ENCODE measurements at regions not wholly inside any gene's neighbourhood (a gene's known extent, or its start where the extent isn't known, plus 50 kb on each side); places are given as distances from the start of the nearest gene placed in this dataset.

DNA sequence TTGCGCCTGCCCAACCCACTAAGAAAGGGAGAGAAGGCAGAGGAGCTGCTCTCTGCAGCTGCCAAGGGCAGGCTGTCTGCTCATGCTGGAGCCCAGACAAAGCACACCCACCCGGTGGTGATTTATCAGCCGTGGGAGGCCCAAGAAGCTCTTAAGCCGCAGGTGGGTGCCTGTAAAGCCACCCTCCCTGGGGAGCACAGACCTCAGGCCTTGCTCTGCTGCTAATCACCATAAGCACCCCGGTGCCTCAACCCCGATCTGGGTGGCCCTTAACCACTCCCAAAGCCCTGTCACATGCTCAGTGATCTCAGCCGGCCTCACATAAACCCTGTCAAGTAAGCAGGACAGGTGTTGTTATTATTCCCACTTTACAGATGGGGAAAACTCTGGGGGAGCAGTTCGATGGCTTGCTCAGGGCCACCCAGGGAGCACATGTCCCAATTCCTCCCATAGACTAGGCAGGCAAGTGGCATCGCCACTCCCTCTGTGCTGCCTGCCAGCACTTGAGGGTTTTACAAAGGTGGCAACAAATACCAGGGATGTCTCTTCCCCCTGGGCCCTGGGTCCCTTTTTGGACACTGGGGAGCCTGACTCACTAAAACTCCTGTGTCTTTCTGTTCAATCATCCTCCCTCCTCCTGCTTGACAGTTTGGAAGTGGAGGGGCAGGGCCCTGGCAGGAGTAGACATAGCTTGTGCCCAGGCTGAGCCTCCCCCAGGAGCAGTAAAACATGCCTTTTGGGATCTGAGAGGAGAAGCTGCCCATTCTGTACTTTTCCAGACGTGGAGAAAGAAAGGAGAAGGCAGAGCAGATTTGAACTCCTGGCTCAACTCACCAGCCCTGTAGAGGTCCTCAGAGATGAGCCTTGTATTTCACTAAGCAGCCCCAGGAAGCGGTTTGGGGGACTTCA, 299.3 kb downstream of the SOX9 start:
- no peaks in the 10 kb centered on the region for H3K36me3 ChIP-seq (ENCODE audit: control insufficient read depth, insufficient read depth, low read length)
- no peaks in the 10 kb centered on the region for H3K27me3 ChIP-seq (ENCODE audit: control insufficient read depth, insufficient read depth, low read length)
- H3K4me3 ChIP-seq (ENCODE audit: low read depth, low read length): no peak overlapping the region
- H3K27ac ChIP-seq (ENCODE audit: low read depth, low read length): no peak overlapping the region
- peaks cover 22% of the 10 kb centered on the region; the same call in 1 of the 2 replicates for H3K4me1 ChIP-seq (ENCODE audit: control insufficient read depth, insufficient read depth, low read length)
- H3K9me3 ChIP-seq (ENCODE audit: control insufficient read depth, insufficient read depth, low read depth, low read length): peaks cover 21% of the 10 kb centered on the region
- no peak overlapping the region for H3K9ac ChIP-seq (ENCODE audit: low read length)

- no peaks in the 10 kb centered on the region for H3K27me3 ChIP-seq (ENCODE audit: control insufficient read depth, insufficient read depth, low read length)
- H3K9me3 ChIP-seq (ENCODE audit: control insufficient read depth, insufficient read depth, low read depth, low read length): peaks cover 21% of the 10 kb centered on the region
- H3K27ac ChIP-seq (ENCODE audit: low read depth, low read length): no peak overlapping the region
- no peaks in the 10 kb centered on the region for H3K36me3 ChIP-seq (ENCODE audit: control insufficient read depth, insufficient read depth, low read length)
- peaks cover 22% of the 10 kb centered on the region; the same call in 1 of the 2 replicates for H3K4me1 ChIP-seq (ENCODE audit: control insufficient read depth, insufficient read depth, low read length)
- no peak overlapping the region for H3K4me3 ChIP-seq (ENCODE audit: low read depth, low read length)
- no peak overlapping the region for H3K9ac ChIP-seq (ENCODE audit: low read length)
Measured at GRCh38 chr17:72420775-72421127, 299.9 kb downstream of the SOX9 start.

DNA sequence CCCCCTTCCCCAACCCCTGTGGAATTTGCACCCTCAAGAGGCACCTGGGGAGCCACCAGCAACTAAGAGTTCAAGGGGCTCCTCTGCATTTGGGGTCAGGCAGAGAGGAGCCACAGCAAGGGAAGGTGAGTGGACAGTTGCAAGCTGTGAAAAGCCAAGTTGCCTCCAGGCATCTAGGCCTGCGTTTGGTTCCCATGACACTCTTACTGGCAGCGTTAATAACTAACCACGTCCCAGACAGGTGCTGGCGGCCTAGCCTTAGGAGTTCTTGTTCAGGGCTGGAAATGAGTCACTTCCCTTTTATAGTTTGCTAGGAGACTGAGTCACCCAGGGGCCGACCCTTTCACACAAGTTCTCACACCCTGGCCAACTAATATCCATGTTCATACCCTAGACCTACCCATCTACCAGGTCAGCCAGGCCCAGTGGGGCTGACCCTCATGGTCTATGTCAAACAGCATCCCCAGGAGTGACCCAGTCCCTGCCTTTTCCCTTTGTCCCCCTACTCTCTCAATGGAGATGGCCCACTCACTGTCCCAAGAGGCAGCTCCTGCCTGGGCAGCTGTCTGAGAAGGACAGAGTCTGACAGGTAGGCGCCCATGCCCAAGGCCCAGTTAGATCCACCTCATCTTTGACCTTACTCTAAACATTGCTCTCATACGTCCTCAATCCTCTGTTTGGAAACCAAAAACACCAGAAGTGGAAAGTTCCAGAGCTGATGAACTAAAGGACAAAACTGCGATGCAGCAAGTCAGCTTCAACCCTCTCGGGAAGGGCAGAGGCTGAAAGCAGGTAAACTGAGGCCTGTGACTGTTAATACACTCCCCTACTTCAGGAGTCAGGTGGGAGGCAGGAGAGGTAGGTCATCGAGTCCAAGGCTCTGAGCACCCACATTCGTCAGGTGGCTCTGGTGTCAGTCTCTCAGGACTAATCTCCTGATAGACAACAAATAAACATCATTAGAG, 300.6 kb downstream of the SOX9 start:
- Histone ChIP-seq H3K27me3 (ENCODE audit: control insufficient read depth, insufficient read depth, low read length) (no peaks in the 10 kb centered on the region), H3K36me3 (ENCODE audit: control insufficient read depth, insufficient read depth, low read length) (no peaks in the 10 kb centered on the region), H3K4me1 (ENCODE audit: control insufficient read depth, insufficient read depth, low read length) (peaks cover 19% of the 10 kb centered on the region; the same call in 1 of the 2 replicates), H3K4me3 (ENCODE audit: low read depth, low read length) (no peak overlapping the region), H3K9me3 (ENCODE audit: control insufficient read depth, insufficient read depth, low read depth, low read length) (peaks cover 21% of the 10 kb centered on the region), H3K9ac (ENCODE audit: low read length) (no peak overlapping the region), H3K27ac (ENCODE audit: low read depth, low read length) (no peak overlapping the region)

GRCh38 chr17:72422204-72422504, 301.3 kb downstream of the SOX9 start:
- Histone ChIP-seq H3K4me3 (ENCODE audit: low read depth, low read length) (no peak overlapping the region), H3K4me1 (ENCODE audit: control insufficient read depth, insufficient read depth, low read length) (peaks cover 19% of the 10 kb centered on the region; the same call in 1 of the 2 replicates), H3K27me3 (ENCODE audit: control insufficient read depth, insufficient read depth, low read length) (no peaks in the 10 kb centered on the region), H3K27ac (ENCODE audit: low read depth, low read length) (no peak overlapping the region), H3K36me3 (ENCODE audit: control insufficient read depth, insufficient read depth, low read length) (no peaks in the 10 kb centered on the region), H3K9me3 (ENCODE audit: control insufficient read depth, insufficient read depth, low read depth, low read length) (peaks cover 17% of the 10 kb centered on the region), H3K9ac (ENCODE audit: low read length) (no peak overlapping the region)

- Histone ChIP-seq H3K9me3 (ENCODE audit: control insufficient read depth, insufficient read depth, low read depth, low read length) (peaks cover 11% of the 10 kb centered on the region), H3K36me3 (ENCODE audit: control insufficient read depth, insufficient read depth, low read length) (no peaks in the 10 kb centered on the region), H3K4me3 (ENCODE audit: low read depth, low read length) (no peak overlapping the region), H3K27me3 (ENCODE audit: control insufficient read depth, insufficient read depth, low read length) (no peaks in the 10 kb centered on the region), H3K4me1 (ENCODE audit: control insufficient read depth, insufficient read depth, low read length) (peaks cover 19% of the 10 kb centered on the region; the same call in 1 of the 2 replicates), H3K27ac (ENCODE audit: low read depth, low read length) (no peak overlapping the region), H3K9ac (ENCODE audit: low read length) (no peak overlapping the region)
Measured at GRCh38 chr17:72422505-72423285, 301.9 kb downstream of the SOX9 start.

GRCh38 chr17:72423286-72423589, 302.4 kb downstream of the SOX9 start:
- Histone ChIP-seq H3K9me3 (ENCODE audit: control insufficient read depth, insufficient read depth, low read depth, low read length) (peaks cover 8% of the 10 kb centered on the region), H3K9ac (ENCODE audit: low read length) (no peak overlapping the region), H3K36me3 (ENCODE audit: control insufficient read depth, insufficient read depth, low read length) (no peaks in the 10 kb centered on the region), H3K27me3 (ENCODE audit: control insufficient read depth, insufficient read depth, low read length) (no peaks in the 10 kb centered on the region), H3K4me3 (ENCODE audit: low read depth, low read length) (no peak overlapping the region), H3K27ac (ENCODE audit: low read depth, low read length) (no peak overlapping the region), H3K4me1 (ENCODE audit: control insufficient read depth, insufficient read depth, low read length) (peaks cover 19% of the 10 kb centered on the region; the same call in 1 of the 2 replicates)

- no peak overlapping the region for H3K4me3 ChIP-seq (ENCODE audit: low read depth, low read length)
- no peaks in the 10 kb centered on the region for H3K27me3 ChIP-seq (ENCODE audit: control insufficient read depth, insufficient read depth, low read length)
- peaks cover 3% of the 10 kb centered on the region; the same call in 1 of the 2 replicates for H3K9me3 ChIP-seq (ENCODE audit: control insufficient read depth, insufficient read depth, low read depth, low read length)
- no peaks in the 10 kb centered on the region for H3K36me3 ChIP-seq (ENCODE audit: control insufficient read depth, insufficient read depth, low read length)
- H3K27ac ChIP-seq (ENCODE audit: low read depth, low read length): no peak overlapping the region
- peaks cover 19% of the 10 kb centered on the region; the same call in 1 of the 2 replicates for H3K4me1 ChIP-seq (ENCODE audit: control insufficient read depth, insufficient read depth, low read length)
- H3K9ac ChIP-seq (ENCODE audit: low read length): no peak overlapping the region
Measured at GRCh38 chr17:72423718-72424117, 302.9 kb downstream of the SOX9 start.

DNA sequence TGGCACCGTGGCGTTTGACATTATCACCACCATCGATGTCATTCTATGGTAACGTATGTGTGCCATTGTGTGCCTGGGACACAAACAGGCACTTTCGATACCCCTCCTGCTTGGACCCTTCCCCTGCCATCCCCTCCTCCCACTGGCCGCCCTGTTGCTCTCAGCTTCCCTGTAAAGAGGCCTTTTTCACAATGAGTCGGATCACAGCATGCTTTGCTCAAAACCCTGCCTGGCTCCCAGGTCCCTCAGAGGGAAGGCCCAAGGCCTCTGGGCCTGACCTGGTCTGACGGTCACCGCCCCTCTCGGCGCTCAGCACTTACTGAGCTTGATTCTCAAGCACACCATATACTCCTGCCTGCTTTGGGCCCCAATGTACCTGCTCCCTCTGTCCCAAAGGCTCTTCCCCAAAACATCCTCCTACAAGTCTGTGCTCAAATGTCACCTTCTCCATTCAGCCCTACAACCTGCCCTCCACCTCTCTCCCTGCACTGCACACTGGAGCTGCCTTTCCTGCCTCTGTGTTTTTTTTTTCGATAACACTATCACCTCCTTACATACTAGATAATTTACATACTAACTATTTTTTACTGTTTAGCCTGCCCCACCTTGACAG, 303.8 kb downstream of the SOX9 start:
- Histone ChIP-seq H3K4me1 (ENCODE audit: control insufficient read depth, insufficient read depth, low read length) (peaks cover 19% of the 10 kb centered on the region; the same call in 1 of the 2 replicates), H3K36me3 (ENCODE audit: control insufficient read depth, insufficient read depth, low read length) (no peaks in the 10 kb centered on the region), H3K9ac (ENCODE audit: low read length) (no peak overlapping the region), H3K9me3 (ENCODE audit: control insufficient read depth, insufficient read depth, low read depth, low read length) (no peaks in the 10 kb centered on the region), H3K4me3 (ENCODE audit: low read depth, low read length) (no peak overlapping the region), H3K27me3 (ENCODE audit: control insufficient read depth, insufficient read depth, low read length) (no peaks in the 10 kb centered on the region), H3K27ac (ENCODE audit: low read depth, low read length) (no peak overlapping the region)

- Histone ChIP-seq H3K4me3 (ENCODE audit: low read depth, low read length) (no peak overlapping the region), H3K9ac (ENCODE audit: low read length) (no peak overlapping the region), H3K9me3 (ENCODE audit: control insufficient read depth, insufficient read depth, low read depth, low read length) (no peaks in the 10 kb centered on the region), H3K27ac (ENCODE audit: low read depth, low read length) (no peak overlapping the region), H3K36me3 (ENCODE audit: control insufficient read depth, insufficient read depth, low read length) (no peaks in the 10 kb centered on the region), H3K4me1 (ENCODE audit: control insufficient read depth, insufficient read depth, low read length) (peaks cover 19% of the 10 kb centered on the region; the same call in 1 of the 2 replicates), H3K27me3 (ENCODE audit: control insufficient read depth, insufficient read depth, low read length) (no peaks in the 10 kb centered on the region)
Measured at GRCh38 chr17:72425133-72425793, 304.4 kb downstream of the SOX9 start.

- Histone ChIP-seq H3K9me3 (ENCODE audit: control insufficient read depth, insufficient read depth, low read depth, low read length) (no peaks in the 10 kb centered on the region), H3K36me3 (ENCODE audit: control insufficient read depth, insufficient read depth, low read length) (no peaks in the 10 kb centered on the region), H3K27me3 (ENCODE audit: control insufficient read depth, insufficient read depth, low read length) (no peaks in the 10 kb centered on the region), H3K4me1 (ENCODE audit: control insufficient read depth, insufficient read depth, low read length) (peaks cover 19% of the 10 kb centered on the region), H3K4me3 (ENCODE audit: low read depth, low read length) (no peak overlapping the region), H3K27ac (ENCODE audit: low read depth, low read length) (no peak overlapping the region), H3K9ac (ENCODE audit: low read length) (no peak overlapping the region)
Measured at GRCh38 chr17:72425794-72426168, 305.0 kb downstream of the SOX9 start.

All from HUES6 (cell line).